SU-DHL-6 (cell line): ENCODE measurements at regions not wholly inside any gene's neighbourhood (a gene's known extent, or its start where the extent isn't known, plus 50 kb on each side); places are given as distances from the start of the nearest gene placed in this dataset.

Experiments used
- EZH2phosphoT487 ChIP-seq: fragments of 200-600 bp; sonication (generic), shearing (Covaris generic); conservative IDR thresholded peaks from 2 replicates; pipeline ENCODE4 v1.6.1; 2018; ENCODE audit warnings: mild to moderate bottlenecking, antibody characterized with exemption, low read length, moderate library complexity, mixed read lengths
- TF ChIP-seq, protein P1 (sequence below): fragments of 200-600 bp; sonication (generic); IDR thresholded peaks from one replicate; pipeline ENCODE4 v1.5.1; 2017; ENCODE audit warnings: antibody characterized with exemption, mild to moderate bottlenecking, low read length, moderate library complexity; ENCODE audit not compliant: insufficient read depth, poor library complexity, severe bottlenecking

- TF ChIP-seq, protein P1, sequence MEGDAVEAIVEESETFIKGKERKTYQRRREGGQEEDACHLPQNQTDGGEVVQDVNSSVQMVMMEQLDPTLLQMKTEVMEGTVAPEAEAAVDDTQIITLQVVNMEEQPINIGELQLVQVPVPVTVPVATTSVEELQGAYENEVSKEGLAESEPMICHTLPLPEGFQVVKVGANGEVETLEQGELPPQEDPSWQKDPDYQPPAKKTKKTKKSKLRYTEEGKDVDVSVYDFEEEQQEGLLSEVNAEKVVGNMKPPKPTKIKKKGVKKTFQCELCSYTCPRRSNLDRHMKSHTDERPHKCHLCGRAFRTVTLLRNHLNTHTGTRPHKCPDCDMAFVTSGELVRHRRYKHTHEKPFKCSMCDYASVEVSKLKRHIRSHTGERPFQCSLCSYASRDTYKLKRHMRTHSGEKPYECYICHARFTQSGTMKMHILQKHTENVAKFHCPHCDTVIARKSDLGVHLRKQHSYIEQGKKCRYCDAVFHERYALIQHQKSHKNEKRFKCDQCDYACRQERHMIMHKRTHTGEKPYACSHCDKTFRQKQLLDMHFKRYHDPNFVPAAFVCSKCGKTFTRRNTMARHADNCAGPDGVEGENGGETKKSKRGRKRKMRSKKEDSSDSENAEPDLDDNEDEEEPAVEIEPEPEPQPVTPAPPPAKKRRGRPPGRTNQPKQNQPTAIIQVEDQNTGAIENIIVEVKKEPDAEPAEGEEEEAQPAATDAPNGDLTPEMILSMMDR, result no peak
- TF ChIP-seq EZH2phosphoT487, result no peak
Observed at GRCh38 chr11:22084056-22084455, 108.8 kb upstream of the ANO5 start.
